ENCODE measurements at regions not wholly inside any gene's neighbourhood (a gene's known extent, or its start where the extent isn't known, plus 50 kb on each side); places are given as distances from the start of the nearest gene placed in this dataset.

DNA sequence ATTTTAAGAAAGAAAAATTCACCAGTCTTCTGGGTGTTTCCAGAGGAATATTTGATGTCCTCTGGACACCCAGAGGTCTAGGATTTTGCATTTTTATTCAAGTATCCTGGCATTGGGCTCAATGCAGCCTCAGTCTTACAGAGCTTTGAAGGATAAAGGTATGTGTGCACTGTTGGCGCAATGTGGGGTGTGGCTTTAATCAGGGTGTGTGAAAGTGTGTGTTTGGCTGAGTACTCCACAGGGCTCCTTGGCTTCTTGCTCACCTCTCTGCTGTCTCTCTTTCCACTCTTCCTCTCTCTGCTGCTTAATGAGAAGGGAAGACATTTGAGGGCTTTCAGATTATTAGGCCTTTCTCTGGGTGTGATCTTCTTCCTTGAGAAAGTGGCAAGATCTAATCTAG lies 193.3 kb upstream of the CCND2 start:
- Histone ChIP-seq H3K4me2 (replicated peaks; ENCODE audit: low read depth, low read length, poor library complexity, severe bottlenecking) (no peak overlapping the region), H4K20me1 (ENCODE audit: control insufficient read depth, insufficient read depth, low read length, poor library complexity, severe bottlenecking) (no peaks in the 10 kb centered on the region), H3K4me1 (ENCODE audit: control insufficient read depth in 2 of 2, insufficient read depth in 2 of 2, low read length in 2 of 2) (no peaks in the 10 kb centered on the region), H3K9ac (ENCODE audit: low read length) (no peak overlapping the region), H2AFZ (ENCODE audit: insufficient read depth, low read depth, low read length, poor library complexity, severe bottlenecking) (no peak overlapping the region), H3K9me3 (ENCODE audit: control extremely low read depth in 1 of 3, control insufficient read depth in 2 of 3, insufficient read depth in 1 of 3, low read length in 2 of 3) (peaks cover 0 to 2% (median 0%) of the 10 kb centered on the region in 3 donors), H3K79me2 (ENCODE audit: control insufficient read depth, insufficient read depth, low read length) (no peaks in the 10 kb centered on the region), H3K4me3 (ENCODE audit: control extremely low read depth in 1 of 5, extremely low read depth in 1 of 5, insufficient read depth in 1 of 5, low read depth in 2 of 5, low read length in 4 of 5) (no peak overlapping the region), H3K27me3 (replicated peaks in 1 of 4; ENCODE audit: control extremely low read depth in 1 of 4, control insufficient read depth in 3 of 4, insufficient read depth in 4 of 4, low read length in 3 of 4) (peaks cover 0 to 14% (median 0%) of the 10 kb centered on the region in 4 experiments), H3K27ac (ENCODE audit: low read length in 2 of 2) (no peak overlapping the region), H3K36me3 (replicated peaks in 1 of 2; ENCODE audit: control extremely low read depth in 1 of 2, control insufficient read depth in 1 of 2, extremely low read depth in 1 of 2, insufficient read depth in 2 of 2, low read length in 1 of 2) (no peaks in the 10 kb centered on the region)
- Mint-ChIP-seq H3K4me3 (no peak overlapping the region), H3K4me1 (no peaks in the 10 kb centered on the region), H3K9me3 (ENCODE audit: insufficient read depth) (peaks cover 7% of the 10 kb centered on the region), H3K27ac (no peak overlapping the region), H3K27me3 (peaks cover 30% of the 10 kb centered on the region)
- POLR2A ChIA-PET, result no interaction called here
- no peak for DNase-seq
- CTCF ChIA-PET, result interaction anchor here (2.1 kb wide), 1 partner anchor 197 kb away, joined by 5 read pairs; no protein-coding TSS in a partner anchor
- intact Hi-C loops (cut with micrococcal nuclease), result no loop called here
- no peak for ATAC-seq (ENCODE audit: low read depth)
- WGBS (ENCODE audit: insufficient coverage), result no CpG with 5 or more reads among the region's 1 CpG
- no peak for TF ChIP-seq EZH2 (IDR thresholded peaks at IDR 0.05; ENCODE audit: borderline replicate concordance, insufficient read depth, low read depth, low read length, poor library complexity, severe bottlenecking)
- TF ChIP-seq, protein P1, sequence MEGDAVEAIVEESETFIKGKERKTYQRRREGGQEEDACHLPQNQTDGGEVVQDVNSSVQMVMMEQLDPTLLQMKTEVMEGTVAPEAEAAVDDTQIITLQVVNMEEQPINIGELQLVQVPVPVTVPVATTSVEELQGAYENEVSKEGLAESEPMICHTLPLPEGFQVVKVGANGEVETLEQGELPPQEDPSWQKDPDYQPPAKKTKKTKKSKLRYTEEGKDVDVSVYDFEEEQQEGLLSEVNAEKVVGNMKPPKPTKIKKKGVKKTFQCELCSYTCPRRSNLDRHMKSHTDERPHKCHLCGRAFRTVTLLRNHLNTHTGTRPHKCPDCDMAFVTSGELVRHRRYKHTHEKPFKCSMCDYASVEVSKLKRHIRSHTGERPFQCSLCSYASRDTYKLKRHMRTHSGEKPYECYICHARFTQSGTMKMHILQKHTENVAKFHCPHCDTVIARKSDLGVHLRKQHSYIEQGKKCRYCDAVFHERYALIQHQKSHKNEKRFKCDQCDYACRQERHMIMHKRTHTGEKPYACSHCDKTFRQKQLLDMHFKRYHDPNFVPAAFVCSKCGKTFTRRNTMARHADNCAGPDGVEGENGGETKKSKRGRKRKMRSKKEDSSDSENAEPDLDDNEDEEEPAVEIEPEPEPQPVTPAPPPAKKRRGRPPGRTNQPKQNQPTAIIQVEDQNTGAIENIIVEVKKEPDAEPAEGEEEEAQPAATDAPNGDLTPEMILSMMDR (IDR thresholded peaks at IDR 0.05), result no peak

DNA sequence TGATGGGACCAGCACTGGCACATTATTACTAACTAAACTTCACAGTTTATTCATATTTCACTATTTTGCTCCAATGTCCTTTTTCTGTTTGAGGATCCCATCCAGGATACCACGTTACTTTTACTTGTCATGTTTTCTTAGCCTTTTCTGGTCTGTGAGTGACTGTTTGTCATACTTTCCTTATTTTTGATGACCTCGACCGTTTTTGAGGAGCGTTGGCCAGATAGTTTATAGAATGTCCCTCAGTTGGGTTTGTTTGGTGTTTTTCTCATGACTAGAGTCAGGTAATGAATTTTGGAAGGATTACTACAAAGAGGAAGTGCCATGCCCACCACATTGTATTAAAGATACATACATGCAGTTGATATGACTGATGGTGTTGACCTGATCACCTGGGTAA lies 199.4 kb upstream of the CCND2 start:
- H3K9ac ChIP-seq (ENCODE audit: low read length), result no peak overlapping the region
- H2AFZ ChIP-seq (ENCODE audit: insufficient read depth, low read depth, low read length, poor library complexity, severe bottlenecking), result no peak overlapping the region
- no peaks in the 10 kb centered on the region for H3K27me3 ChIP-seq (replicated peaks in 1 of 4; ENCODE audit: control extremely low read depth in 1 of 4, control insufficient read depth in 3 of 4, insufficient read depth in 4 of 4, low read length in 3 of 4)
- no peak overlapping the region for H3K27ac ChIP-seq (ENCODE audit: low read length in 2 of 2)
- ATAC-seq (ENCODE audit: low read depth), result no peak
- 91% methylated on average over 4 of the region's 4 CpGs for WGBS (ENCODE audit: insufficient coverage)
- ChIA-PET POLR2A (no interaction called here), CTCF (no interaction called here)
- H3K9me3 ChIP-seq (ENCODE audit: control extremely low read depth in 1 of 3, control insufficient read depth in 2 of 3, insufficient read depth in 1 of 3, low read length in 2 of 3), result peaks cover 0 to under 1% (median 0%) of the 10 kb centered on the region in 3 donors
- H3K4me2 ChIP-seq (replicated peaks; ENCODE audit: low read depth, low read length, poor library complexity, severe bottlenecking), result no peak overlapping the region
- no peak for TF ChIP-seq EZH2 (IDR thresholded peaks at IDR 0.05; ENCODE audit: borderline replicate concordance, insufficient read depth, low read depth, low read length, poor library complexity, severe bottlenecking)
- TF ChIP-seq, protein P1 (IDR thresholded peaks at IDR 0.05), result no peak
- peaks cover 4% of the 10 kb centered on the region for H3K9me3 Mint-ChIP-seq (ENCODE audit: insufficient read depth)
- H3K4me3 Mint-ChIP-seq, result no peak overlapping the region
- H3K36me3 ChIP-seq (replicated peaks in 1 of 2; ENCODE audit: control extremely low read depth in 1 of 2, control insufficient read depth in 1 of 2, extremely low read depth in 1 of 2, insufficient read depth in 2 of 2, low read length in 1 of 2), result no peaks in the 10 kb centered on the region
- no peaks in the 10 kb centered on the region for H4K20me1 ChIP-seq (ENCODE audit: control insufficient read depth, insufficient read depth, low read length, poor library complexity, severe bottlenecking)
- no peak for DNase-seq
- H3K4me1 Mint-ChIP-seq, result no peaks in the 10 kb centered on the region
- intact Hi-C loops (cut with micrococcal nuclease), result no loop called here
- H3K4me1 ChIP-seq (ENCODE audit: control insufficient read depth in 2 of 2, insufficient read depth in 2 of 2, low read length in 2 of 2), result no peaks in the 10 kb centered on the region
- no peaks in the 10 kb centered on the region for H3K79me2 ChIP-seq (ENCODE audit: control insufficient read depth, insufficient read depth, low read length)
- no peak overlapping the region for H3K27ac Mint-ChIP-seq
- H3K27me3 Mint-ChIP-seq, result peaks cover 25% of the 10 kb centered on the region
- H3K4me3 ChIP-seq (ENCODE audit: control extremely low read depth in 1 of 5, extremely low read depth in 1 of 5, insufficient read depth in 1 of 5, low read depth in 2 of 5, low read length in 4 of 5), result no peak overlapping the region
